Loucy (cell line): ENCODE measurements at regions not wholly inside any gene's neighbourhood (a gene's known extent, or its start where the extent isn't known, plus 50 kb on each side); places are given as distances from the start of the nearest gene placed in this dataset.
"Not testable (repeated sequence)": the region's sequence is repeated elsewhere in the genome, so short reads cannot be mapped to it uniquely, and the experiment has no call there.

ENCODE experiments used
- H2AFZ ChIP-seq: fragments of 200-600 bp; sonication (generic); 2 replicates; pipeline ENCODE4 v1.6.0; 2016; ENCODE audit warnings: antibody characterized with exemption, mild to moderate bottlenecking, low read length, moderate library complexity
- H3F3A ChIP-seq: fragments of 200-600 bp; 2 replicates; pipeline ENCODE4 v1.6.0; 2016; ENCODE audit warnings: antibody characterized with exemption, low read depth, mild to moderate bottlenecking
- H3K27me3 ChIP-seq: fragments of 200-600 bp; sonication (generic); 2 replicates; pipeline ENCODE4 v1.6.1; 2014; ENCODE audit warnings: low read length, mild to moderate bottlenecking; ENCODE audit not compliant: insufficient read depth, poor library complexity, severe bottlenecking
- H3K36me3 ChIP-seq: fragments of 200-600 bp; sonication (generic); 2 replicates; pipeline ENCODE4 v1.6.1; 2016; ENCODE audit warnings: low read length; ENCODE audit not compliant: insufficient read depth
- H3K4me1 ChIP-seq: fragments of 200-600 bp; sonication (generic); 2 replicates; pipeline ENCODE4 v1.5.1; 2014; ENCODE audit warnings: low read length, mild to moderate bottlenecking; ENCODE audit not compliant: insufficient read depth, poor library complexity, severe bottlenecking
- H3K4me2 ChIP-seq: fragments of 200-600 bp; sonication (generic); 2 replicates; pipeline ENCODE4 v1.6.0; 2014; ENCODE audit warnings: antibody characterized with exemption, low read length, low read depth, mild to moderate bottlenecking; ENCODE audit not compliant: poor library complexity, severe bottlenecking
- H3K4me3 ChIP-seq: fragments of 200-600 bp; sonication (generic); 2 replicates; pipeline ENCODE4 v1.5.1; 2014; ENCODE audit warnings: low read length, mild to moderate bottlenecking, mixed read lengths; ENCODE audit not compliant: poor library complexity, severe bottlenecking
- H3K79me2 ChIP-seq: fragments of 200-600 bp; sonication (generic); 2 replicates; pipeline ENCODE4 v1.6.1; 2014; ENCODE audit warnings: low read length; ENCODE audit not compliant: insufficient read depth
- H3K9ac ChIP-seq: fragments of 200-600 bp; sonication (generic); 2 replicates; pipeline ENCODE4 v1.6.0; 2014; ENCODE audit warnings: mild to moderate bottlenecking, low read depth, low read length, moderate library complexity; ENCODE audit not compliant: poor library complexity, severe bottlenecking
- H3K9me2 ChIP-seq: fragments of 200-600 bp; sonication (generic); replicated peaks from 2 replicates; pipeline ENCODE4 v1.6.1; 2016; ENCODE audit warnings: low read depth, low read length, mixed read lengths
- H3K9me3 ChIP-seq: fragments of 200-600 bp; sonication (generic); 2 replicates; pipeline ENCODE4 v1.6.1; 2014; ENCODE audit warnings: mild to moderate bottlenecking, antibody characterized with exemption, low read length, low read depth; ENCODE audit not compliant: insufficient read depth
- H4K20me1 ChIP-seq: fragments of 200-600 bp; sonication (generic); 2 replicates; pipeline ENCODE4 v1.6.0; 2014; ENCODE audit warnings: antibody characterized with exemption, low read length, mild to moderate bottlenecking; ENCODE audit not compliant: insufficient read depth, poor library complexity, severe bottlenecking
- EZH2phosphoT487 ChIP-seq: fragments of 200-600 bp; IDR thresholded peaks from 2 replicates; pipeline ENCODE4 v1.6.1; 2018; ENCODE audit warnings: antibody characterized with exemption, mild to moderate bottlenecking, moderate library complexity, borderline replicate concordance
- TF ChIP-seq, protein P1 (sequence below): fragments of 200-600 bp; sonication (generic); conservative IDR thresholded peaks from 2 replicates; pipeline ENCODE4 v1.5.1; 2014; ENCODE audit warnings: mild to moderate bottlenecking, antibody characterized with exemption, low read length

DNA sequence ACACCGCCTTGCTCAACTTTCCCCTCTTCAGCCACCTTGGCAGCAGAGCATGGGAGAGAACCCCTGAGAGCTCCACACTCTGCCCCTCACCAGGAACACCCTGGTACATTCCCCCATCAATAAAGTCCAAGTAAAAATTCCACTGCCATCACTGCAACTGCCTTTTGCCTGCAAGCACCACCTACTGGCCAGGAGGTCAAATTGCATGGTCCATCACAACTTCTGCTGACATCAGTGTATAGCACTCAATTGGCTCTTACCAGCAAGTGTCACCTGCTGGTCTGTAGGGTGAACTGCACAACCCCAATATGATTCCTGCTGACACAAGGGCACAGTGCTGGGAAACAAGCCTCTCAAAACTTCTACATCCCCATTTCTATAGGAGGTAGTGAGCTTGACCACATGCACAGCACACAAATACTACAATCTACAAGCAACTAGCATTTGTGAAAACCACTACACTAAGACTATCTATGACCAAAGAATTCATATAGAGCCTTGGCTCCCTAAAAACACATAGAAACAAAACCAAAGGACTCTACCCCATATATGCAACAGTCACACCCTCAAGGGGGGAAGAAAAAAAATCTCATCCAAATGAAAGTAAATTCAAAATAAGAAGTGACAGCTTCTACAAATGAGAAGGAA, 69.2 kb downstream of the FASLG start:
- TF ChIP-seq, protein P1, sequence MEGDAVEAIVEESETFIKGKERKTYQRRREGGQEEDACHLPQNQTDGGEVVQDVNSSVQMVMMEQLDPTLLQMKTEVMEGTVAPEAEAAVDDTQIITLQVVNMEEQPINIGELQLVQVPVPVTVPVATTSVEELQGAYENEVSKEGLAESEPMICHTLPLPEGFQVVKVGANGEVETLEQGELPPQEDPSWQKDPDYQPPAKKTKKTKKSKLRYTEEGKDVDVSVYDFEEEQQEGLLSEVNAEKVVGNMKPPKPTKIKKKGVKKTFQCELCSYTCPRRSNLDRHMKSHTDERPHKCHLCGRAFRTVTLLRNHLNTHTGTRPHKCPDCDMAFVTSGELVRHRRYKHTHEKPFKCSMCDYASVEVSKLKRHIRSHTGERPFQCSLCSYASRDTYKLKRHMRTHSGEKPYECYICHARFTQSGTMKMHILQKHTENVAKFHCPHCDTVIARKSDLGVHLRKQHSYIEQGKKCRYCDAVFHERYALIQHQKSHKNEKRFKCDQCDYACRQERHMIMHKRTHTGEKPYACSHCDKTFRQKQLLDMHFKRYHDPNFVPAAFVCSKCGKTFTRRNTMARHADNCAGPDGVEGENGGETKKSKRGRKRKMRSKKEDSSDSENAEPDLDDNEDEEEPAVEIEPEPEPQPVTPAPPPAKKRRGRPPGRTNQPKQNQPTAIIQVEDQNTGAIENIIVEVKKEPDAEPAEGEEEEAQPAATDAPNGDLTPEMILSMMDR = peak; percentile 98
- TF ChIP-seq EZH2phosphoT487 = no peak
- H3K9me2 ChIP-seq = no peaks in the 10 kb centered on the region
- no peaks in the 10 kb centered on the region for H3K27me3 ChIP-seq
- H4K20me1 ChIP-seq = no peaks in the 10 kb centered on the region
- no peak overlapping the region for H3K4me2 ChIP-seq
- no peaks in the 10 kb centered on the region for H3K79me2 ChIP-seq
- no peak overlapping the region for H3K4me3 ChIP-seq
- H3K9me3 ChIP-seq = peaks cover 13% of the 10 kb centered on the region; the same call in 1 of the 2 replicates
- H3K36me3 ChIP-seq = no peaks in the 10 kb centered on the region
- H3K9ac ChIP-seq = no peak overlapping the region
- no peak overlapping the region for H2AFZ ChIP-seq
- H3K4me1 ChIP-seq = peaks cover 33% of the 10 kb centered on the region
- H3F3A ChIP-seq = no peaks in the 10 kb centered on the region

- not testable (repeated sequence) for H4K20me1 ChIP-seq, H3K4me3 ChIP-seq, H3K79me2 ChIP-seq, H2AFZ ChIP-seq, H3K4me2 ChIP-seq, H3K27me3 ChIP-seq, H3K9me2 ChIP-seq, H3K9ac ChIP-seq, H3K36me3 ChIP-seq, H3F3A ChIP-seq
- Histone ChIP-seq H3K4me1 (peaks cover 33% of the 10 kb centered on the region), H3K9me3 (peaks cover 13% of the 10 kb centered on the region; the same call in 1 of the 2 replicates)
These were observed 69.8 kb downstream of the FASLG start for GRCh38 chr1:172728705-172729104.

GRCh38 chr1:172732427-172732826, 73.5 kb downstream of the FASLG start:
- Histone ChIP-seq H3K27me3 (no peaks in the 10 kb centered on the region), H3K79me2 (no peaks in the 10 kb centered on the region), H3K9ac (no peak overlapping the region), H3K4me1 (peaks cover 3% of the 10 kb centered on the region), H3K9me3 (peaks cover 13% of the 10 kb centered on the region; the same call in 1 of the 2 replicates), H3F3A (no peaks in the 10 kb centered on the region), H4K20me1 (no peaks in the 10 kb centered on the region), H3K4me3 (no peak overlapping the region), H2AFZ (no peak overlapping the region), H3K36me3 (no peaks in the 10 kb centered on the region), H3K4me2 (no peak overlapping the region), H3K9me2 (no peaks in the 10 kb centered on the region)
- TF ChIP-seq EZH2phosphoT487 = no peak
- TF ChIP-seq, protein P1 = no peak

GRCh38 chr1:172733815-172734214, 74.9 kb downstream of the FASLG start:
- no peaks in the 10 kb centered on the region for H3K9me2 ChIP-seq
- no peak overlapping the region for H2AFZ ChIP-seq
- no peaks in the 10 kb centered on the region for H3K27me3 ChIP-seq
- peaks cover 6% of the 10 kb centered on the region; the same call in 1 of the 2 replicates for H3K9me3 ChIP-seq
- TF ChIP-seq EZH2phosphoT487 = no peak
- TF ChIP-seq, protein P1 = no peak
- H3F3A ChIP-seq = no peaks in the 10 kb centered on the region
- no peak overlapping the region for H3K4me2 ChIP-seq
- no peaks in the 10 kb centered on the region for H3K79me2 ChIP-seq
- no peaks in the 10 kb centered on the region for H3K36me3 ChIP-seq
- no peak overlapping the region for H3K9ac ChIP-seq
- no peaks in the 10 kb centered on the region for H3K4me1 ChIP-seq
- H3K4me3 ChIP-seq = no peak overlapping the region
- no peaks in the 10 kb centered on the region for H4K20me1 ChIP-seq
